Inflammatory macrophage treated with lipopolysaccharide for 1 hour (primary cell): ENCODE measurements at regions not wholly inside any gene's neighbourhood (a gene's known extent, or its start where the extent isn't known, plus 50 kb on each side); places are given as distances from the start of the nearest gene placed in this dataset.
"Not testable (repeated sequence)": the region's sequence is repeated elsewhere in the genome, so short reads cannot be mapped to it uniquely, and the experiment has no call there.

ENCODE experiments used
- DNase-seq, 2 donors: peaks; one replicate each; pipeline ENCODE4 v3.0.0-alpha.2; 2020 to 2022

DNA sequence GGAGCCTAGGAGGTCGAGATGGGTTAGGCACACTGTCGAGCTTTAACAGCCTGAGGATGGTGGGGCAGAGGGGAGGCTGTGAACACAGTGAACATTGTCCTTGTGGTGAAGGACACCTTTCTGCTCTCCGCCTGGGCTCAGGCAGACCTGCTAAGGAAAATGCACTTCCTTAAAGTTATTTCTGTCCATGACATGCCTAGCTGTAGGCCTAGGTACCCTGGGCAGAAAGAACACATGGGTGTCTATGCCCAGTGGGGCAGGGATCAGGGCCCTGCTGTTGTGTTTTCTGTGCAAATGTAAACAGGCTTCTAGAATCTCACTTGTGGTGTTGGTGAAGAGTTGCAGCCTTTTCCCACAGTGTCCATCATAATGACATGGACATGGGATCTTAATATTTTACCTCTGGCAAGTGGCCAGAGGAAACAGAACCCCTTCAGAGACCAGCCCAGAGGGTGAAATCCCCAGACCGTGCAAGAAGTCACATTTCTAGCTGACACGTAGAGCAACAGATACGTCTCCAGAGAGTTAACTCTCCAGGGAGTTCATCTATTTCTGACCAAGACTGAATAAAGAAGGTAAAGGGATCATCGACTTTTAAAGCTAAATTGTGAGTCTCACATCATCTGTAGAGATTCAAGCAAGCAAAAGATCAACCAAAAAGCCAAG is 79.2 kb downstream of the C9orf152 start:
- no peak for DNase-seq

DNA sequence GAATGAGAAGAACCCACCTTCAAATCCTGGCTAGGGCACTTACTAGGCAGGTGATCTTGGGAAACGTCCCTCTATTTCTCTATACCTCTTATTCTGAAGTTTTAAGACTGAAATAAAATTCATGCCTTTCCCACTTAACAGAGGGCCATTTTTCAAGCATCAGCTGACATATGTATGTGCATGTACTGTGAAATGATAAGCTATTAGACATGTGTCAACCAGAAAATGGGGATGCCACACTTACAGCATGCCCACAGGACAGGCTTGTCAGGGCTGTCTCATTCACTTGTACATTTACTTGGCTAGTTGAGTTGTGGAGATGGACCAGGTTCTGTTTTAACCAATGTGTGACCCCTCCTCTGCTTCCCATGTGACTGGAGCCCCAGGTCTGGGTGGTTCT is 78.5 kb downstream of the C9orf152 start:
- no peak for DNase-seq

DNA sequence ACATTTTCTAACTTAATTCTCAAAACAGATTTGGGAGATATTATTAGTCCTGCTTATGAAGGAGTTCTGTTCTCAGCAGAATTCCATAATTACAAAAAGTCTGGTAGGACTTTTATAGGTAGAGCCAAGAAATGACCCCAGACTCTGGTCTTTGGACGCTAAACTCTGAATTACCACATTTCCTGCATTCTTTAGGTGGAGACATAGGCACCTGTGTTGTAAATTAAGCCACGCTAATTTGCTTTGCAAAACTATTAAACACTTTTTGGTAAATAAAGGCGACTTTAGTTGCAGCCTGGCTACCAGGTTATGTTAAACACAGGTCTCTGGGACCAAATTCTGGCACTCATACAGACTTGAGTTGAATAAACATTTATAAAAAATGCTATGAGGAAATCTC is 77.7 kb downstream of the C9orf152 start:
- DNase-seq: no peak

DNA sequence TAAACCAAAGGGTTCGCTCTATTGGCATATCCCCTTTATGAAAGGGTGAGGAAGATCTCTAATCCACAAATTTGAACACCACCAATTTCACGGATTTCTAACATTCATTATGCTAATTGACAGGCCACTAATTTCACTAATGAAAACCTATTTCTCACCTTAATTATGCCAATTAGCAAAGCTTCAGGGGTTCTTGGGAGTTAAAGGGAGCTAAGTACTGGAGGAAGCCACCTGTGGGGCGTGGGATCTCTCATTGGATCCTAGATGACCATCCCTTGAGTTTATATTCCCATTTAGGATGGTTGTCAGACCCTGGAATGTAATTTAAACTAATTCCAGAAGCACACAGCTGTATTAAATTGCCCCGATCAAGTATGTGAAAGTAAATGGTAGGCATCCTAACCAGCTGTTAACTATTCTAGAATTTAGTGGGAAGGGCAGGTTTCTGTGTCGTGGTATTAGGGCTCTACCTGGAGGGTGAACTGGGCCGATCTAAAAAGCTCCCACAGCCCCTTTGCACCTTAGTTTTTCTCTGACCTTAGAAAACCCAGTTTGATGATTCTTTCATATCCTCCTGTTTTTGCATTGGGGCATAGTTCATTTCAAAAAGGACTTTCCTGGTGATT is 77.1 kb downstream of the C9orf152 start:
- DNase-seq: no peak

DNA sequence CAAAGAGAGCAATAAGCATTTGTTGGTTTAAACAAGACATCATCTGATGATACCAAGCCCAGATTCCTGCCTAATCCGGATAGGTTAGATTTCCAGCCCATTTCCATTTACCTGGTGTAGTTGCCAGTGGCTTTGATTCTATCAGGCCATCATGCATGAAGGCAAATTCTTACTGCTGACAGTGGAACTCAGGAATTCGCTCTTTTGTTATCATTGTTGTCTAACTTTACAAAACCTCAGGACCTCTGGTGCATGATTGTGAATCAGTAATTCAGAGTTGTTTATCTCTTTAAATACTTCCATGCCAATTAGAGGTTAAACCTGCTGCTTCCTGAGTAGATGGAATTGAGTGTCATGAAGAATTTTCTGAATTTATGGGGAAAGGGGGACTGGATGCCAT is 76.5 kb downstream of the C9orf152 start:
- no peak for DNase-seq

DNA sequence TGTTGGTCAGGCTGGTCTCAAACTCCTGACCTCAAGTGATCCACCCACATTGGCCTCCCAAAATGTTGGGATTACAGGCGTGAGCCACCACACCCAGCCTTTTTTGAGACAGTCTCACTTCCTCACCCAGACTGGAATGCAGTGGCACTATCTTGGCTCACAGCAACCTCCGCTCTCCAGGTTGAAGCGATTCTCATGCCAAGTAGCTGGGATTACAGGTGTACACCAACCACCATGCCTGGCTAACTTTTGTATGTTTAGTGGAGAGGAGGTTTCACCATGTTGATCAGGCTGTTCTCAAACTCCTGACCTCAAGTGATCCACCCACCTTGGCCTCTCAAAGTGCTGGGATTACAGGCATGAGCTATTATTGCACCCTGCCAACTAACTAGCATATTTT is 75.4 kb downstream of the C9orf152 start:
- not testable (repeated sequence) for DNase-seq

DNA sequence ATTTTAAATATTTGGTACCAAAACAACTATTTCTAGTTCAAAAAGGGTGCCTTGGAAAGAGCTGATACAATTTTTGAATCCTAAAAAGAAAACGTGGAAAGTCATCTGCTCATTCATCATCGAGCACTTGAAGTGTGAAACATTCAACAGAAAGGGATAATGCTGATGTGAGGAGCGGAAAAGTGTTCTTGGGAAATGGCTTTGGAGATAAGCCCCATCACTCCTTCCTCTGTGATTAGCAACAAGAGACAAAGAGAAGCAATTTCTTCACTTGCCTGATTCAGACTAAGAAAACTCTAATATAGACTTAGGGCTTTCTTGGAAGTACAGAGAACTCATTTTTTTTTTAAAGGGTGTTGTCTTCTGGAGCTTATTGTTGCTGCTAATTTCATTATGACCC is 74.9 kb downstream of the C9orf152 start:
- no peak for DNase-seq

DNA sequence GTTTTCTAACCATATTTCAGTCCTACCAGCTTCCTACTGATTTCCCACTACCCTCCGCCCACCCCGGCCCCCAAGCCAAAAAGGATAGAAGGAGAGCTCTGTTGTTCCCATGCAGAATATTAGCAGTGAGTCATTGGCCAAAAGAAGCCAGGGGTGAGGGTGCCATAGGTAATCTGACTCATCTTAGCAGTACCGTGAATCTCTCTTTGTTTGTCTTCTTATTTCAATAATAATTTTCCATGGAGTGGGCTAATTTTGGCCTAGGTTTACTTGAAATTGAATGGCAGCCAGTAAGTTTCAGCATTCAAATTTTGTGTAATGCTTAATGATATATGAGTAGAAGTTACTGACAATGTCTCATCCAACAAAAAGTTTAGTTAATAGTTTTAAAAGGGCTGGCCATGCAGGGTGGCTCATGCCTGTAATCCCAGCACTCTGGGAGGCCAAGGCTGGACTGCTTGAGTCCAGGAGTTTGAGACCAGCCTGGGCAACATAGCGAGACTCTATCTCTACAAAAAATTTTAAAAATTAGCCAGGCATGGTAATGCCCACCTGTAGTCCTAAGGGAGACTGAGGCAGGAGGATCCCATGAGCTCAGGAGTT is 74.2 kb downstream of the C9orf152 start:
- DNase-seq: no peak

DNA sequence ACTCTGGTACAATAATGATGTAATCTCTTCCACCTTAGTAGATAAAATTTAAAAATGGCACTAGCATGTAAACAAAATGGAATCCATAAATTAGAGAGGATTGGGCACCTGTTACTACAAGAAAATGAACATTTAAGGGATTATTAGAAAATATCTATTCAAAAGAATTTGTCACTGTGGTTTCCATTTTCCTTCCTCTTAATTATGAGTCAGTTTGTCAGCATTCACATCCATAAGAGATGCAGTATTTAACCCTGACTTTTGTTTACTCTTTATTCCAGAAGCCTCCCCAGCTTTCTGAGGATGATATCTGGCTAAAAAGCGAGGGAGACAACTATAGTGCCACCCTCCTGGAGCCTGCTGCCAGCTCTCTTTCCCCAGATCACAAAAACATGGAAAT is 72.1 kb downstream of the C9orf152 start:
- no peak for DNase-seq

DNA sequence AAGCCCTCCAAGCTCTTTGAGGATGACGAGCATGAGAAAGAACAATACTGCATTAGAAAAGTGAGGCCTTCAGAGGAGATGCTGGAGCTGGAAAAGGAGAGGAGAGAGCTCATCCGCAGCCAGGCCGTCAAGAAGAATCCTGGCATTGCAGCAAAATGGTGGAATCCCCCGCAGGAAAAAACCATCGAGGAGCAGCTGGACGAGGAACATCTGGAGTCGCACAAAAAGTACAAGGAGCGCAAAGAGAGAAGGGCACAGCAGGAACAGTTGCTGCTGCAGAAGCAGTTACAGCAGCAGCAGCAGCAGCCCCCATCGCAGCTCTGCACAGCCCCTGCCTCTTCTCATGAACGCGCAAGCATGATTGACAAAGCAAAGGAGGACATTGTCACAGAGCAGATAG is 71.2 kb downstream of the C9orf152 start:
- DNase-seq: no peak

DNA sequence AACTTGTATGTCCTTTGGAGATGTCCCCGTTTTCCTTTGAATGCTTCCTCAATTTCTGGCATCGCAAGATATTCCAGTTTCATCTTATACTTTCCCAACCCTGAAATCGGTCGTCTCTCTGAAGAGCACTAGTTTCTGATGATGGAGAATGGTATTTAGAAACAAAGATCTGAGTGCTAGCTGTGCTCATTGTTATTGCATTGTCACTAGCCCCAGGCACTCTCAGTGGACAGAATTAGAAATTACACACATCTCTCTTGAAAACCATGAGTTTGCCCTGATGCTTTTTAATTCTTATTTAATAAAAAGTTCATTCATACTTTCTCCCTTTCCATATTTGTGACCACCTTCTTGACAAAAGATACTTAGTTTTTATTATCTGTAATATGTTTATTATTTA is 67.7 kb downstream of the C9orf152 start:
- no peak for DNase-seq

DNA sequence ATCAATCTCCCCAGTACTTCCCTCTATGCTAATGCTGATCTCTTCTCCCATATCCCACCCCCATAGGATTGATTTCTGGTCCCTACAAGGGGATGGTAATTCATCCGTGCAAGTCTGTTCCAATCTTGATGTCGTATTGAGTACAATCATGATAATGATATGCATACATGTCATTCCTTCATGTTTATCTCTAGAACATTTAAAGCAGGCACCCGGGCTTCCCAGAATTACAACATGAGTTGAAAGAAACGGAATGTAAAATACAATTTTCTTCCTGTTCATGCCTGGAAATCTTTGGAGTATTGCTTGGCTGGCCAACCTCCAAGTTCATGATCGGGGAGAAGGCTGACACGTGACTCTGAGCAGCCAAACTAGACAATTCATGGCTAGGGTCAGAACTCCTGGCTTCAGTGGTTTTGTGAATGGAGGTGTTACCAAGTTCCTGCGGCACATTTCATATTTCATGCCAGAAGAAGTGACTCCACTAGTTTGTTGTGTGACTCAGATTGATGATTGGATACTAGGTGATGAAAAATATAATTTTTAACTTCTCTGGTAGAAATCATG is 66.6 kb downstream of the C9orf152 start:
- peak in 1 of 2 donors; percentile 23 for DNase-seq

DNA sequence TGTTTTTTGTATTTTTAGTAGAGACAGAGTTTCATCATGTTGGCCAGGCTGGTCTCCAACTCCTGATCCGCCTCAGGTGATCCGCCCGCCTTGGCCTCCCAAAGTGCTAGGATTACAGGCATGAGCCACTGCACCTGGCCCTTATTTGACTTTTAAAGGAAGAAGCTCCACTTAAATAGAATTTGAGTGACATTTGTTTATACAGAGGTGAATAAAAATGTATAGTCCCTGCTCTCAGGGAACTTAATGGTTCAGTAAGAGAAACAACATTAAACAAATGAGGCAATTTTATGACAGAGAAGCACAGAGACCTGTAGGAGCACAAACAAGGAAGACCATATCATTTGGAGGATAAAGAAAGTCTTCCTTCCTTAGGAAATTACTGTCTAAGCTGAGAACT is 65.7 kb downstream of the C9orf152 start:
- DNase-seq: no peak

DNA sequence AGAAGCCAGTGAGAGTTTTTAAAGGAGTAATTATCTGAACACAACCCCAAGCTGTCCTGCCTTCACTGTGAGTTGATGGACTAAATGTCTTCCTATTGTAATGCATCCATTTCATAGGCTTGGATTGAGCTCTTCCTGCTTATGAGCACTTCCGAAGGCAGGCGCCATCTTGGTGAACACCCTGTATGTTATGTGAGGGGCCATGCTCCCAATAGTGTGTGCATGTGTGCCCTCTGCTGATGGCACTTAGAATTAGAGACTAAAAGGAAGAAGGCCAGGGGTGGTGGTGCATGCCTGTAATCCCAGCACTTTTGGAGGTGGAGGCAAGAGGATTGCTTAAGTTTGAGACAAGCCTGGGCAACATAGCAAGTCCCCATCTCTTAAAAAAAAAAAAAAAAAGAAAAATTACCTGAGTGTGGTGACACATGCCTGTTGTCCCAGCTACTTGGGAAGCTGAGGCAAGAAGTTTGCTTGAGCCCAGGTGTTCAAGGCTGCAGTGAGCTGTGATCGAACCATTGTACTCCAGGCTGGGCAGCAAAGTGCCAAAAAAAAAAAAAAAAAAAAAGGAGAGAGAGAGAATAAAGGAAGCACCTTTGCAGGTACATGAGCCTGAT is 65.0 kb downstream of the C9orf152 start:
- DNase-seq: no peak

DNA sequence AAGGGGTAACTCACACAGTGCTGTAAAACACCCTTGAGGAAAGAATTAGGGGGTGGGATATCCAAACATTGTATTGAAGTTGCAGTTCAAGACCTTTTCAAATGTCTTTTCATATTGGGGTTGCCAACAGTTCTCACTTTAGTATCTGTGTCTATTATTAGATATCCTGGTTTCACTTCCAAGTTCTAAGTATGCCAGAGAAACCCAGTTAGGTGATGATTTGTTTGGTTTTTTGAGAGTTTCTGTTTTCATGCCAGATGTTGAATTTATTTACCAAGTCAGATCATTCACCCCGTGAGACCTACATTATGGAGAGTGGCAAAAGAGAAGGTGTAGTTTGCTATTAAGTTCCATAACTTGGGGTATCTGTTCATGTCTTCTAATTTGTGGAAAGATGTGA is 64.5 kb downstream of the C9orf152 start:
- no peak for DNase-seq

DNA sequence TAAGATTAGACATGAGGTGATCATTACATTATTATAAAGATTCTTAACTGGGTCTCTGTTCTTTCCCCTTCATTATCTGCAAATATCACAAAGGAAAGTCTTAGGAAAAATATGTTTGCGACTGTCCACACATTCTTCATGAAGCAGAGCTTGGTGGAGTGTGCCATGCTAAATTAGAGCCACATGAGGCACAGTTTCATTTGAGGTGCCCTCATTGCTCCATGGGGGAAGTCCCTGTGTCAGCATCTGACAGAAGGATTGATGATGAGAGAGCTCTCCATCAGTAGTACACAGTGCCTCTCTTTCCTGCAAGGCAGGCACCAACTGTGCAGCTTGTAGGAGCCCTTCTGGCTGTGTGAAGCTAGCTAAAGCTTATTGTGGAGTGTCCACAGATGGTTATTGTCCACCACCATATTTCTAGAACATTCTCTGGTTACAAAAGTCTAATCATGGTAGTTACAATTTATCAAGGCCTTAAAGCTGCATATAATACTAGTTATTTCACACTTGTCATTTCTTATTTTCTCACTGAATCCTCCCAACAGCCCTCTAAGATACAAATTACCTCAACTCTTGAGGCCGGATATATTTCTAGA is 63.9 kb downstream of the C9orf152 start:
- DNase-seq: peak; percentile 38 to 49

DNA sequence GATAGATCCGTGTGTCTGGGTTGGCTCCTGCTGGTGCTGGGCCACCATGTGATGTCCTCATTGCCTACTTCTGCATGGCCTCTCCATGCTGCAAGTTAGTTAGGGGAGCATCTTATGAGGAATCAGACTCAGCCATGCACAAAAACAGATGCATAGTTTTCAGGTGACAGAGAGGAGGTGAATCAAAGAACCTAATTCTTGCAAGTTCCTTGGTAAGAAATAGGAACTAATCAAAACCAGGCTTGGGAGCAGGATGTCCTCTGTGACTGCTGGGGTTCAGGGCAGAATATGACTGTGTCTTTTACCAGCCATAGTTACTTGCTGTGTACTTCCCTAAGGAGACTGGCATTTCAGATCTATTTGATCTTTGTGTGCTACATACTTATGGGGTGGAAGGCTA is 61.6 kb downstream of the C9orf152 start:
- DNase-seq: no peak

DNA sequence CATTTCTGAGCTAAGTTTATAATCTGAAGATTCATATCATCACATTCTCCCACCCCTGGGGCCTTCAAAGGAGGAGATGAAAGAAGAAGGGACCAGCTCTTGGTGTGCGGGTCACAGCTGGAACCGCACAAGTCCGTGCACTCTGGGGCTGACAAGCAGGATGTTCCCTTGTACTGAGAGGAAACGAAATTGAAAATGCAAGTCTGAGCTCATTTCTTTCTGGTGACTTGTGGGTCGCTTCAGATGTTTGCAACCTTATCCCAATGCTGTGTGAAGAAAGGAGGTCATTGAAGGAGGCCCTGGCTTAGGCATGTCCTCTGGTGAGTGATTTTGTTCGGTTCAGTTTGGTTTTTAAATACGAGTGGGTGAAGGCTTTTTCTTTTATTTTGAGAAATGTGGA is 59.6 kb downstream of the C9orf152 start:
- peak; percentile 58 to 64 for DNase-seq

DNA sequence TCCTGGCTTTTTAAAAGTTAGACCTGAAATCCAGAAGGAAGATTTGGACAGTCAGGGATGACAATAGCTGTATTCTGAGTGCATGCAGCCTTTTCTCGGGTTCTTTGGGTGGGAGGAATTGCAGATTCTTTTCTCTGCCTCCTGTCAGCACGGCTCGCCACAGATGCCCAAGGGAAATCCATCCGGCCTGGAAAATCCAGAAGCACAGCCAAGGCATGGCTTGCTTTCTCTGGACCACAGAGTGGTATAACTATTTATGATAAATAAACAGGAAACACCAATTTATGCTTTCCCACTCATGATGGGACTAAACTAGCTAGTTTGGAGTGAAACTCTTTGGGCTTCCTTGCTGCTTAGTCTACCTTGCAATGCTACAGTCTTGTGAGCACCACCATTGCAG is 59.1 kb downstream of the C9orf152 start:
- DNase-seq: no peak
